A673 (cell line): ENCODE measurements at regions not wholly inside any gene's neighbourhood (a gene's known extent, or its start where the extent isn't known, plus 50 kb on each side); places are given as distances from the start of the nearest gene placed in this dataset.

Experiments used
- BruUV-seq: library from RNA; stranded (reverse); fragments of 400-500 nt; replicated peaks from 2 replicates; lab custom pipeline; 2021; lab: Mats Ljungman, UMichigan
- CTCF ChIA-PET: fragments of 300-600 bp; sonication (Branson Sonifier 250); formaldehyde crosslinking; loops from one replicate; lab custom pipeline; 2022; ENCODE audit warnings: antibody characterized with exemption; lab: Charles Lee
- POLR2A ChIA-PET: fragments of 300-600 bp; sonication (Branson Sonifier 250); formaldehyde crosslinking; loops from one replicate; lab custom pipeline; 2022; ENCODE audit warnings: antibody characterized with exemption; ENCODE audit not compliant: low non-redundant PET; lab: Charles Lee
- DNase-seq: peaks from one replicate; pipeline ENCODE4 v3.0.0-alpha.2; 2015; ENCODE audit warnings: low spot score
- H3K27ac ChIP-seq: fragments of 200-600 bp; sonication (generic); 2 replicates; pipeline ENCODE4 v1.5.1; 2016; ENCODE audit warnings: mixed run types, low read depth, mild to moderate bottlenecking, mixed read lengths, antibody characterized with exemption, low read length; ENCODE audit not compliant: poor library complexity, severe bottlenecking
- H3K27me3 ChIP-seq: fragments of 200-600 bp; sonication (generic); replicated peaks from 2 replicates; pipeline ENCODE4 v1.6.1; 2017; ENCODE audit warnings: mixed run types, low read depth, mild to moderate bottlenecking, mixed read lengths, antibody characterized with exemption, low read length; ENCODE audit not compliant: insufficient read depth, poor library complexity
- H3K36me3 ChIP-seq: fragments of 200-600 bp; sonication (generic); 2 replicates; pipeline ENCODE4 v1.6.1; 2016; ENCODE audit warnings: mixed run types, mild to moderate bottlenecking, mixed read lengths, antibody characterized with exemption, low read length; ENCODE audit not compliant: insufficient read depth, poor library complexity, severe bottlenecking
- H3K4me1 ChIP-seq: fragments of 200-600 bp; sonication (generic); 2 replicates; pipeline ENCODE4 v1.6.1; 2017; ENCODE audit warnings: mixed run types, mild to moderate bottlenecking, mixed read lengths, antibody characterized with exemption, low read length; ENCODE audit not compliant: insufficient read depth, poor library complexity, severe bottlenecking
- H3K4me3 ChIP-seq: fragments of 200-600 bp; sonication (generic); 2 replicates; pipeline ENCODE4 v1.5.1; 2016; ENCODE audit warnings: low read depth, mixed run types, mild to moderate bottlenecking, mixed read lengths, low read length; ENCODE audit not compliant: poor library complexity, severe bottlenecking
- H3K9me3 ChIP-seq: fragments of 200-600 bp; sonication (generic); 2 replicates; pipeline ENCODE4 v1.6.1; 2016; ENCODE audit warnings: mixed run types, low read depth, mild to moderate bottlenecking, mixed read lengths, antibody characterized with exemption, low read length; ENCODE audit not compliant: poor library complexity, severe bottlenecking
- CTCF ChIP-seq: fragments of 300-800, 200-600 bp; sonication (generic); conservative IDR thresholded peaks from 2 replicates; pipeline ENCODE4 v1.5.1; 2017; ENCODE audit warnings: low read depth, mild to moderate bottlenecking, antibody characterized with exemption, low read length, moderate library complexity, mixed read lengths
- EZH2 ChIP-seq: fragments of 200-600 bp; sonication (generic); IDR thresholded peaks from 2 replicates; pipeline ENCODE4 v1.6.1; 2017; ENCODE audit warnings: borderline replicate concordance, low read depth, mild to moderate bottlenecking, mixed read lengths, antibody characterized with exemption, low read length; ENCODE audit not compliant: poor library complexity, severe bottlenecking
- intact Hi-C: fragments of 100-400 bp; cut with micrococcal nuclease; formaldehyde crosslinking; loops from one replicate; pipeline ENCODE4 v1.10.0; 2022; ENCODE audit not compliant: unreplicated experiment

GRCh38 chr5:1934801-1935429 lies 52.2 kb upstream of the IRX4 start:
- no TSS peak for BruUV-seq
- Histone ChIP-seq H3K27me3 (peaks cover 78% of the 10 kb centered on the region), H3K36me3 (no peaks in the 10 kb centered on the region), H3K9me3 (no peaks in the 10 kb centered on the region), H3K27ac (no peak overlapping the region), H3K4me3 (no peak overlapping the region), H3K4me1 (no peaks in the 10 kb centered on the region)
- ChIA-PET POLR2A (no interaction called here), CTCF (no interaction called here)
- no peak for TF ChIP-seq EZH2
- TF ChIP-seq CTCF: no peak
- intact Hi-C loops: no loop called here
- no peak for DNase-seq

GRCh38 chr5:1934056-1934394 lies 51.3 kb upstream of the IRX4 start:
- Histone ChIP-seq H3K4me3 (no peak overlapping the region), H3K27ac (no peak overlapping the region), H3K36me3 (no peaks in the 10 kb centered on the region), H3K4me1 (no peaks in the 10 kb centered on the region), H3K27me3 (peaks cover 78% of the 10 kb centered on the region), H3K9me3 (no peaks in the 10 kb centered on the region)
- ChIA-PET CTCF (no interaction called here), POLR2A (no interaction called here)
- no peak for DNase-seq
- TF ChIP-seq CTCF: no peak
- no peak for TF ChIP-seq EZH2
- intact Hi-C loops: no loop called here
- no TSS peak for BruUV-seq

- H3K36me3 ChIP-seq: no peaks in the 10 kb centered on the region
- no peaks in the 10 kb centered on the region for H3K9me3 ChIP-seq
- H3K4me1 ChIP-seq: no peaks in the 10 kb centered on the region
- no peak for DNase-seq
- H3K27me3 ChIP-seq: peaks cover 81% of the 10 kb centered on the region
- BruUV-seq: no TSS peak
- no peak overlapping the region for H3K27ac ChIP-seq
- intact Hi-C loops: no loop called here
- no peak overlapping the region for H3K4me3 ChIP-seq
- ChIA-PET CTCF (no interaction called here), POLR2A (no interaction called here)
- TF ChIP-seq EZH2: no peak
- no peak for TF ChIP-seq CTCF
Measured at GRCh38 chr5:1933364-1934055, 50.8 kb upstream of the IRX4 start.
